B cell (primary cell): ENCODE measurements at regions not wholly inside any gene's neighbourhood (a gene's known extent, or its start where the extent isn't known, plus 50 kb on each side); places are given as distances from the start of the nearest gene placed in this dataset.

ENCODE experiments used
- EZH2 ChIP-seq: IDR thresholded peaks from 2 replicates; pipeline ENCODE4 v1.6.1; 2012; ENCODE audit warnings: borderline replicate concordance, low read depth, mild to moderate bottlenecking, moderate library complexity, low read length; ENCODE audit not compliant: insufficient read depth, poor library complexity, severe bottlenecking
- TF ChIP-seq, protein P1 (sequence below): fragments of 200-600 bp; IDR thresholded peaks from one replicate; pipeline ENCODE4 v1.8.0; 2022; ENCODE audit warnings: antibody characterized with exemption, mild to moderate bottlenecking

DNA sequence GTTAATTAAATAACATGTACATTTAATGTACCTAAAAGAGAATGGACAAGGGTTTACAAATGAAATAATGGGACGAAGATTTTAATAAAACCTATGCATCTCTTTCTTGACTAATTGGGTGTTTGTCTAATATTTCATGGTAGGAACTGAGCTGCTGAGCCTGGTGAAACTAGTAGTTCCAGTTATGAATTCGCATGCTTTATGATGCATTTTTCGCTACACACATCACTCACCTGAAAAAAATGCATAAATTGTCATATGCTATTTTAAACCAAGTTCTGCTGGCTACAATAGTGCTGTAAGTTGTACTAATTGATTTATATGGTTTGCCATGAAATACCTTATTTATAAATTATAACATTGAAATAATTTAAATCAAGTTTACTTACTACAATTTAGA, 806.8 kb upstream of the SLITRK5 start:
- TF ChIP-seq, protein P1, sequence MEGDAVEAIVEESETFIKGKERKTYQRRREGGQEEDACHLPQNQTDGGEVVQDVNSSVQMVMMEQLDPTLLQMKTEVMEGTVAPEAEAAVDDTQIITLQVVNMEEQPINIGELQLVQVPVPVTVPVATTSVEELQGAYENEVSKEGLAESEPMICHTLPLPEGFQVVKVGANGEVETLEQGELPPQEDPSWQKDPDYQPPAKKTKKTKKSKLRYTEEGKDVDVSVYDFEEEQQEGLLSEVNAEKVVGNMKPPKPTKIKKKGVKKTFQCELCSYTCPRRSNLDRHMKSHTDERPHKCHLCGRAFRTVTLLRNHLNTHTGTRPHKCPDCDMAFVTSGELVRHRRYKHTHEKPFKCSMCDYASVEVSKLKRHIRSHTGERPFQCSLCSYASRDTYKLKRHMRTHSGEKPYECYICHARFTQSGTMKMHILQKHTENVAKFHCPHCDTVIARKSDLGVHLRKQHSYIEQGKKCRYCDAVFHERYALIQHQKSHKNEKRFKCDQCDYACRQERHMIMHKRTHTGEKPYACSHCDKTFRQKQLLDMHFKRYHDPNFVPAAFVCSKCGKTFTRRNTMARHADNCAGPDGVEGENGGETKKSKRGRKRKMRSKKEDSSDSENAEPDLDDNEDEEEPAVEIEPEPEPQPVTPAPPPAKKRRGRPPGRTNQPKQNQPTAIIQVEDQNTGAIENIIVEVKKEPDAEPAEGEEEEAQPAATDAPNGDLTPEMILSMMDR = no peak
- TF ChIP-seq EZH2 = no peak
